Lower leg skin (tissue), 3 donors: ENCODE measurements at regions not wholly inside any gene's neighbourhood (a gene's known extent, or its start where the extent isn't known, plus 50 kb on each side); places are given as distances from the start of the nearest gene placed in this dataset.

Experiments used
- CTCF ChIP-seq, 3 donors: fragments of 450-650 bp; IDR thresholded peaks; one replicate each; pipeline ENCODE4 v1.5.1; 2016; ENCODE audit warnings: antibody characterized with exemption in 3 of 3, mild to moderate bottlenecking in 3 of 3, moderate library complexity in 2 of 3
- POLR2A ChIP-seq, 2 donors: fragments of 450-650 bp; IDR thresholded peaks; one replicate each; pipeline ENCODE4 v1.6.1; 2016 to 2017; ENCODE audit warnings: antibody characterized with exemption in 2 of 2, mild to moderate bottlenecking in 1 of 2, moderate library complexity in 1 of 2

- TF ChIP-seq CTCF (IDR thresholded peaks at IDR 0.05) (no peak), POLR2A (IDR thresholded peaks at IDR 0.05) (no peak)
Observed at GRCh38 chr3:56942523-56942922, 117.9 kb upstream of the SPATA12 start.
